Smooth muscle cell (in vitro differentiated cells): ENCODE measurements at regions not wholly inside any gene's neighbourhood (a gene's known extent, or its start where the extent isn't known, plus 50 kb on each side); places are given as distances from the start of the nearest gene placed in this dataset.

ENCODE experiments used
- DNase-seq: peaks from one replicate; lab custom pipeline; 2025; ENCODE audit not compliant: unreplicated experiment; lab: John Stamatoyannopoulos, UW
- H2AFZ ChIP-seq: fragments of 200-600 bp; sonication (generic); 2 replicates; pipeline ENCODE4 v1.6.0; 2016; ENCODE audit warnings: antibody characterized with exemption, low read depth, mild to moderate bottlenecking
- H3F3A ChIP-seq: fragments of 200-600 bp; sonication (generic); 2 replicates; pipeline ENCODE4 v1.6.0; 2017; ENCODE audit warnings: antibody characterized with exemption, low read depth
- H3K27ac ChIP-seq: fragments of 200-600 bp; sonication (generic); 2 replicates; pipeline ENCODE4 v1.5.1; 2016; ENCODE audit warnings: low read depth, mild to moderate bottlenecking
- H3K27me3 ChIP-seq: fragments of 200-600 bp; sonication (generic); 2 replicates; pipeline ENCODE4 v1.6.1; 2016; ENCODE audit warnings: low read depth, mild to moderate bottlenecking
- H3K36me3 ChIP-seq: fragments of 200-600 bp; sonication (generic); 2 replicates; pipeline ENCODE4 v1.5.1; 2016; ENCODE audit warnings: low read depth
- H3K4me1 ChIP-seq: fragments of 200-600 bp; sonication (generic); 2 replicates; pipeline ENCODE4 v1.5.1; 2016; ENCODE audit warnings: low read depth
- H3K4me2 ChIP-seq: fragments of 200-600 bp; sonication (generic); 2 replicates; pipeline ENCODE4 v1.6.0; 2016; ENCODE audit warnings: mild to moderate bottlenecking
- H3K4me3 ChIP-seq: fragments of 200-600 bp; sonication (generic); 2 replicates; pipeline ENCODE4 v1.5.1; 2016; ENCODE audit warnings: mild to moderate bottlenecking
- H3K79me2 ChIP-seq: fragments of 200-600 bp; sonication (generic); 2 replicates; pipeline ENCODE4 v1.6.0; 2016; ENCODE audit warnings: low read depth, mild to moderate bottlenecking
- H3K9ac ChIP-seq: fragments of 200-600 bp; sonication (generic); 2 replicates; pipeline ENCODE4 v1.6.0; 2016; ENCODE audit warnings: low read depth
- H3K9me3 ChIP-seq: fragments of 200-600 bp; sonication (generic); replicated peaks from 2 replicates; pipeline ENCODE4 v1.5.1; 2016; ENCODE audit warnings: low read depth
- H4K20me1 ChIP-seq: fragments of 200-600 bp; sonication (generic); 2 replicates; pipeline ENCODE4 v1.6.0; 2016; ENCODE audit warnings: low read depth
- CTCF ChIP-seq: fragments of 200-600 bp; sonication (generic); IDR thresholded peaks from 2 replicates; pipeline ENCODE4 v1.5.1; 2017; ENCODE audit warnings: borderline replicate concordance, mild to moderate bottlenecking, antibody characterized with exemption; ENCODE audit not compliant: insufficient read depth, poor library complexity, severe bottlenecking
- WGBS: methylation state at CpG from one replicate; pipeline ENCODE4 v1.1.7; 2016; ENCODE audit warnings: low lambda C conversion rate; 5-methylcytosine and 5-hydroxymethylcytosine counted together

GRCh38 chr18:46372670-46373069 lies 268.5 kb downstream of the HAUS1 start:
- Histone ChIP-seq H4K20me1 (no peaks in the 10 kb centered on the region), H2AFZ (no peak overlapping the region), H3K4me3 (no peak overlapping the region), H3K9ac (no peak overlapping the region), H3K79me2 (no peaks in the 10 kb centered on the region), H3K27ac (no peak overlapping the region), H3K27me3 (no peaks in the 10 kb centered on the region), H3K4me1 (peaks cover 5% of the 10 kb centered on the region), H3K9me3 (no peaks in the 10 kb centered on the region), H3K4me2 (no peak overlapping the region), H3F3A (no peaks in the 10 kb centered on the region), H3K36me3 (no peaks in the 10 kb centered on the region)
- WGBS, result 98% methylated on average over 10 of the region's 10 CpGs
- no peak for TF ChIP-seq CTCF
- no peak for DNase-seq

- H3K9me3 ChIP-seq, result no peaks in the 10 kb centered on the region
- no peaks in the 10 kb centered on the region for H3K79me2 ChIP-seq
- no peak for DNase-seq
- H3K27me3 ChIP-seq, result no peaks in the 10 kb centered on the region
- H3K4me2 ChIP-seq, result no peak overlapping the region
- H3K4me1 ChIP-seq, result peaks cover 5% of the 10 kb centered on the region
- WGBS, result 76% methylated on average over 2 of the region's 2 CpGs
- H3K4me3 ChIP-seq, result no peak overlapping the region
- H3K36me3 ChIP-seq, result no peaks in the 10 kb centered on the region
- no peak overlapping the region for H3K9ac ChIP-seq
- no peaks in the 10 kb centered on the region for H4K20me1 ChIP-seq
- H2AFZ ChIP-seq, result no peak overlapping the region
- TF ChIP-seq CTCF, result no peak
- H3K27ac ChIP-seq, result no peak overlapping the region
- H3F3A ChIP-seq, result no peaks in the 10 kb centered on the region
These were observed 268.9 kb downstream of the HAUS1 start for GRCh38 chr18:46373131-46373530.

GRCh38 chr18:46373791-46374190 lies 269.6 kb downstream of the HAUS1 start:
- no peaks in the 10 kb centered on the region for H4K20me1 ChIP-seq
- H3K4me1 ChIP-seq, result peaks cover 5% of the 10 kb centered on the region
- H3K27ac ChIP-seq, result no peak overlapping the region
- DNase-seq, result no peak
- H3K79me2 ChIP-seq, result no peaks in the 10 kb centered on the region
- 71% methylated on average over 7 of the region's 7 CpGs for WGBS
- H3F3A ChIP-seq, result no peaks in the 10 kb centered on the region
- H2AFZ ChIP-seq, result no peak overlapping the region
- no peak overlapping the region for H3K4me2 ChIP-seq
- H3K36me3 ChIP-seq, result no peaks in the 10 kb centered on the region
- H3K9me3 ChIP-seq, result no peaks in the 10 kb centered on the region
- no peak overlapping the region for H3K4me3 ChIP-seq
- no peaks in the 10 kb centered on the region for H3K27me3 ChIP-seq
- TF ChIP-seq CTCF, result no peak
- H3K9ac ChIP-seq, result no peak overlapping the region

- Histone ChIP-seq H3K27ac (no peak overlapping the region), H3F3A (no peaks in the 10 kb centered on the region), H3K36me3 (no peaks in the 10 kb centered on the region), H3K27me3 (no peaks in the 10 kb centered on the region), H3K9me3 (no peaks in the 10 kb centered on the region), H3K4me1 (peaks cover 5% of the 10 kb centered on the region), H3K79me2 (no peaks in the 10 kb centered on the region), H3K4me2 (no peak overlapping the region), H3K9ac (no peak overlapping the region), H2AFZ (no peak overlapping the region), H3K4me3 (no peak overlapping the region), H4K20me1 (no peaks in the 10 kb centered on the region)
- no peak for DNase-seq
- no peak for TF ChIP-seq CTCF
- 58% methylated on average over 6 of the region's 6 CpGs for WGBS
These were observed 270.7 kb downstream of the HAUS1 start for GRCh38 chr18:46374850-46375249.
